ENCODE measurements at regions not wholly inside any gene's neighbourhood (a gene's known extent, or its start where the extent isn't known, plus 50 kb on each side); places are given as distances from the start of the nearest gene placed in this dataset.
"Not testable (repeated sequence)": the region's sequence is repeated elsewhere in the genome, so short reads cannot be mapped to it uniquely, and the experiment has no call there.

- no peak for DNase-seq (ENCODE audit: low read depth in 1 of 2, low spot score in 1 of 2)
- no peak for TF ChIP-seq JUND (IDR thresholded peaks at IDR 0.05; ENCODE audit: low read depth)
- in situ Hi-C loops (cut with HindIII; ENCODE audit: low pct_unique_long_range_greater_than_20kb, low sequenced_read_pairs) = no loop called here
These were observed 150.5 kb upstream of the L3MBTL4 start for GRCh38 chr18:6564950-6565814.

- TF ChIP-seq JUND (IDR thresholded peaks at IDR 0.05; ENCODE audit: low read depth) = no peak
- in situ Hi-C loops (cut with HindIII; ENCODE audit: low pct_unique_long_range_greater_than_20kb, low sequenced_read_pairs) = no loop called here
- DNase-seq (ENCODE audit: low read depth in 1 of 2, low spot score in 1 of 2) = no peak
These were observed 151.0 kb upstream of the L3MBTL4 start for GRCh38 chr18:6565815-6566081.

- no peak for DNase-seq (ENCODE audit: low read depth in 1 of 2, low spot score in 1 of 2)
- in situ Hi-C loops (cut with HindIII; ENCODE audit: low pct_unique_long_range_greater_than_20kb, low sequenced_read_pairs) = no loop called here
These were observed 151.7 kb upstream of the L3MBTL4 start for GRCh38 chr18:6566338-6566911.

GRCh38 chr18:6569813-6570212 is 155.1 kb upstream of the L3MBTL4 start:
- no peak for DNase-seq (ENCODE audit: low read depth in 1 of 2, low spot score in 1 of 2)

More at GRCh38 chr18:6566338-6566911, 151.7 kb upstream of the L3MBTL4 start:
- no peak for TF ChIP-seq JUND (IDR thresholded peaks at IDR 0.05; ENCODE audit: low read depth)

GRCh38 chr18:6570581-6571238 is 156.0 kb upstream of the L3MBTL4 start:
- no peak for TF ChIP-seq JUND (IDR thresholded peaks at IDR 0.05; ENCODE audit: low read depth)
- in situ Hi-C loops (cut with HindIII; ENCODE audit: low pct_unique_long_range_greater_than_20kb, low sequenced_read_pairs) = no loop called here

More at GRCh38 chr18:6569813-6570212, 155.1 kb upstream of the L3MBTL4 start:
- in situ Hi-C loops (cut with HindIII; ENCODE audit: low pct_unique_long_range_greater_than_20kb, low sequenced_read_pairs) = no loop called here
- TF ChIP-seq JUND (IDR thresholded peaks at IDR 0.05; ENCODE audit: low read depth) = no peak

GRCh38 chr18:6571239-6571602 is 156.5 kb upstream of the L3MBTL4 start:
- no peak for TF ChIP-seq JUND (IDR thresholded peaks at IDR 0.05; ENCODE audit: low read depth)
- in situ Hi-C loops (cut with HindIII; ENCODE audit: low pct_unique_long_range_greater_than_20kb, low sequenced_read_pairs) = no loop called here

More at GRCh38 chr18:6570581-6571238, 156.0 kb upstream of the L3MBTL4 start:
- DNase-seq (ENCODE audit: low read depth in 1 of 2, low spot score in 1 of 2) = no peak

GRCh38 chr18:6572192-6572591 is 157.3 kb upstream of the ARHGAP28 start:
- in situ Hi-C loops (cut with HindIII; ENCODE audit: low pct_unique_long_range_greater_than_20kb, low sequenced_read_pairs); DNase-seq (ENCODE audit: low read depth in 1 of 2, low spot score in 1 of 2): not testable (repeated sequence)

More at GRCh38 chr18:6571239-6571602, 156.5 kb upstream of the L3MBTL4 start:
- DNase-seq (ENCODE audit: low read depth in 1 of 2, low spot score in 1 of 2) = no peak

- no peak for DNase-seq (ENCODE audit: low read depth in 1 of 2, low spot score in 1 of 2)
- in situ Hi-C loops (cut with HindIII; ENCODE audit: low pct_unique_long_range_greater_than_20kb, low sequenced_read_pairs) = no loop called here
- TF ChIP-seq JUND (IDR thresholded peaks at IDR 0.05; ENCODE audit: low read depth) = no peak
These were observed 154.9 kb upstream of the ARHGAP28 start for GRCh38 chr18:6574631-6575030.

- no peak for TF ChIP-seq JUND (IDR thresholded peaks at IDR 0.05; ENCODE audit: low read depth)
- no peak for DNase-seq (ENCODE audit: low read depth in 1 of 2, low spot score in 1 of 2)
- in situ Hi-C loops (cut with HindIII; ENCODE audit: low pct_unique_long_range_greater_than_20kb, low sequenced_read_pairs) = no loop called here
These were observed 153.6 kb upstream of the ARHGAP28 start for GRCh38 chr18:6575908-6576307.

GRCh38 chr18:6576718-6577375 is 152.7 kb upstream of the ARHGAP28 start:
- in situ Hi-C loops (cut with HindIII; ENCODE audit: low pct_unique_long_range_greater_than_20kb, low sequenced_read_pairs) = no loop called here
- no peak for DNase-seq (ENCODE audit: low read depth in 1 of 2, low spot score in 1 of 2)

GRCh38 chr18:6578686-6579085 is 150.8 kb upstream of the ARHGAP28 start:
- no peak for TF ChIP-seq JUND (IDR thresholded peaks at IDR 0.05; ENCODE audit: low read depth)
- in situ Hi-C loops (cut with HindIII; ENCODE audit: low pct_unique_long_range_greater_than_20kb, low sequenced_read_pairs) = no loop called here
- no peak for DNase-seq (ENCODE audit: low read depth in 1 of 2, low spot score in 1 of 2)

More at GRCh38 chr18:6576718-6577375, 152.7 kb upstream of the ARHGAP28 start:
- no peak for TF ChIP-seq JUND (IDR thresholded peaks at IDR 0.05; ENCODE audit: low read depth)

GRCh38 chr18:6579486-6579885 is 150.0 kb upstream of the ARHGAP28 start:
- DNase-seq (ENCODE audit: low read depth in 1 of 2, low spot score in 1 of 2) = no peak
- no peak for TF ChIP-seq JUND (IDR thresholded peaks at IDR 0.05; ENCODE audit: low read depth)
- in situ Hi-C loops (cut with HindIII; ENCODE audit: low pct_unique_long_range_greater_than_20kb, low sequenced_read_pairs) = no loop called here

GRCh38 chr18:6580401-6580800 is 149.1 kb upstream of the ARHGAP28 start:
- in situ Hi-C loops (cut with HindIII; ENCODE audit: low pct_unique_long_range_greater_than_20kb, low sequenced_read_pairs) = no loop called here
- TF ChIP-seq JUND (IDR thresholded peaks at IDR 0.05; ENCODE audit: low read depth) = no peak
- no peak for DNase-seq (ENCODE audit: low read depth in 1 of 2, low spot score in 1 of 2)

All from T47D (cell line).